ENCODE measurements at regions not wholly inside any gene's neighbourhood (a gene's known extent, or its start where the extent isn't known, plus 50 kb on each side); places are given as distances from the start of the nearest gene placed in this dataset.
"Not testable (repeated sequence)": the region's sequence is repeated elsewhere in the genome, so short reads cannot be mapped to it uniquely, and the experiment has no call there.

- Histone ChIP-seq H3K27me3 (peaks cover 17% of the 10 kb centered on the region), H3K4me3 (no peak overlapping the region), H3K27ac (no peak overlapping the region), H3K9me3 (no peaks in the 10 kb centered on the region), H3K4me1 (peaks cover 0 to 10% (median 2%) of the 10 kb centered on the region in 4 donors), H3K36me3 (no peaks in the 10 kb centered on the region)
- TF ChIP-seq, protein P1, sequence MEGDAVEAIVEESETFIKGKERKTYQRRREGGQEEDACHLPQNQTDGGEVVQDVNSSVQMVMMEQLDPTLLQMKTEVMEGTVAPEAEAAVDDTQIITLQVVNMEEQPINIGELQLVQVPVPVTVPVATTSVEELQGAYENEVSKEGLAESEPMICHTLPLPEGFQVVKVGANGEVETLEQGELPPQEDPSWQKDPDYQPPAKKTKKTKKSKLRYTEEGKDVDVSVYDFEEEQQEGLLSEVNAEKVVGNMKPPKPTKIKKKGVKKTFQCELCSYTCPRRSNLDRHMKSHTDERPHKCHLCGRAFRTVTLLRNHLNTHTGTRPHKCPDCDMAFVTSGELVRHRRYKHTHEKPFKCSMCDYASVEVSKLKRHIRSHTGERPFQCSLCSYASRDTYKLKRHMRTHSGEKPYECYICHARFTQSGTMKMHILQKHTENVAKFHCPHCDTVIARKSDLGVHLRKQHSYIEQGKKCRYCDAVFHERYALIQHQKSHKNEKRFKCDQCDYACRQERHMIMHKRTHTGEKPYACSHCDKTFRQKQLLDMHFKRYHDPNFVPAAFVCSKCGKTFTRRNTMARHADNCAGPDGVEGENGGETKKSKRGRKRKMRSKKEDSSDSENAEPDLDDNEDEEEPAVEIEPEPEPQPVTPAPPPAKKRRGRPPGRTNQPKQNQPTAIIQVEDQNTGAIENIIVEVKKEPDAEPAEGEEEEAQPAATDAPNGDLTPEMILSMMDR (IDR thresholded peaks at IDR 0.05), result no peak
- no peak for TF ChIP-seq POLR2A (IDR thresholded peaks at IDR 0.05)
- no peak for TF ChIP-seq POLR2AphosphoS5 (IDR thresholded peaks at IDR 0.05)
- TF ChIP-seq EP300 (IDR thresholded peaks at IDR 0.05; ENCODE audit: low read depth), result no peak
- intact Hi-C loops (cut with DNase I; ENCODE audit: low total_unique reads), result no loop called here
- 44 to 63% methylated on average over 3 of the region's 3 CpGs for WGBS, 2 donors (ENCODE audit: low coverage in 1 of 2)
- no peak for DNase-seq
- in situ Hi-C loops (cut with MboI; ENCODE audit: low pct_ligation_motif_present in 1 of 4, low pct_unique_long_range_greater_than_20kb in 1 of 4, low sequenced_read_pairs in 3 of 4), result loop anchor here in 1 of 4 donors (10.0 kb wide), 1 partner anchor 699 kb away; no protein-coding TSS in a partner anchor
Measured at GRCh38 chr10:26626066-26626465, 71.4 kb upstream of the PDSS1 start.

- DNase-seq, result no peak
- peaks cover 0 to 8% (median under 1%) of the 10 kb centered on the region in 4 donors for H3K4me1 ChIP-seq
- 33 to 34% methylated on average over 1 to 3 of the region's 3 CpGs for WGBS, 2 donors (ENCODE audit: low coverage in 1 of 2)
- H3K36me3 ChIP-seq, result no peaks in the 10 kb centered on the region
- in situ Hi-C loops (cut with MboI; ENCODE audit: low pct_ligation_motif_present in 1 of 4, low pct_unique_long_range_greater_than_20kb in 1 of 4, low sequenced_read_pairs in 3 of 4), result loop anchor here in 1 of 4 donors (10.0 kb wide), 1 partner anchor 697 kb away; no protein-coding TSS in a partner anchor
- peaks cover 17% of the 10 kb centered on the region for H3K27me3 ChIP-seq
- H3K27ac ChIP-seq, result no peak overlapping the region
- H3K9me3 ChIP-seq, result no peaks in the 10 kb centered on the region
- TF ChIP-seq EP300 (IDR thresholded peaks at IDR 0.05; ENCODE audit: low read depth), result no peak
- TF ChIP-seq, protein P1 (IDR thresholded peaks at IDR 0.05), result no peak
- TF ChIP-seq POLR2A (IDR thresholded peaks at IDR 0.05), result no peak
- no peak for TF ChIP-seq POLR2AphosphoS5 (IDR thresholded peaks at IDR 0.05)
- no peak overlapping the region for H3K4me3 ChIP-seq
- intact Hi-C loops (cut with DNase I; ENCODE audit: low total_unique reads), result no loop called here
Measured at GRCh38 chr10:26627324-26627723, 70.2 kb upstream of the PDSS1 start.

- in situ Hi-C loops (cut with MboI; ENCODE audit: low pct_ligation_motif_present in 1 of 4, low pct_unique_long_range_greater_than_20kb in 1 of 4, low sequenced_read_pairs in 3 of 4) (loop anchor here in 1 of 4 donors (10.0 kb wide), 1 partner anchor 696 kb away; no protein-coding TSS in a partner anchor), intact Hi-C loops (cut with DNase I; ENCODE audit: low total_unique reads) (no loop called here)
- no peak overlapping the region for H3K27ac ChIP-seq
- H3K4me1 ChIP-seq, result no peaks in the 10 kb centered on the region
- no peak overlapping the region for H3K4me3 ChIP-seq
- no peaks in the 10 kb centered on the region for H3K9me3 ChIP-seq
- H3K27me3 ChIP-seq, result peaks cover 11% of the 10 kb centered on the region
- no peaks in the 10 kb centered on the region for H3K36me3 ChIP-seq
- no peak for TF ChIP-seq POLR2AphosphoS5 (IDR thresholded peaks at IDR 0.05)
- TF ChIP-seq, protein P1 (IDR thresholded peaks at IDR 0.05), result no peak
- TF ChIP-seq EP300 (IDR thresholded peaks at IDR 0.05; ENCODE audit: low read depth), result no peak
- TF ChIP-seq POLR2A (IDR thresholded peaks at IDR 0.05), result no peak
- DNase-seq, result no peak
- 27 to 37% methylated on average over 2 of the region's 2 CpGs for WGBS, 2 donors (ENCODE audit: low coverage in 1 of 2)
Measured at GRCh38 chr10:26628395-26628794, 69.1 kb upstream of the PDSS1 start.

DNA sequence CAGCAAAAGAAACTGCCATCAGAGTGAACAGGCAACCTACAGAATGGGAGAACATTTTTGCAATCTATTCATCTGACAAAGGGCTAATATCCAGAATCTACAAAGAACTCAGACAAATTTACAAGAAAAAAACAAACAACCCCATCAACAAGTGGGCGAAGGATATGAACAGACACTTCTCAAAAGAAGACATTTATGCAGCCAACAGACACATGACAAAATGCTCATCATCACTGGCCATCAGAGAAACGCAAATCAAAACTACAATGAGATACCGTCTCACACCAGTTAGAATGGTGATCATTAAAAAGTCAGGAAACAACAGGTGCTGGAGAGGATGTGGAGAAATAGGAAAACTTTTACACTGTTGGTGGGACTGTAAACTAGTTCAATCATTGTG is 65.3 kb upstream of the PDSS1 start:
- intact Hi-C loops (cut with DNase I; ENCODE audit: low total_unique reads); H3K27ac ChIP-seq; H3K9me3 ChIP-seq; in situ Hi-C loops (cut with MboI; ENCODE audit: low pct_ligation_motif_present in 1 of 4, low pct_unique_long_range_greater_than_20kb in 1 of 4, low sequenced_read_pairs in 3 of 4); DNase-seq; H3K4me3 ChIP-seq; H3K4me1 ChIP-seq; H3K36me3 ChIP-seq; H3K27me3 ChIP-seq: not testable (repeated sequence)
- WGBS, 2 donors (ENCODE audit: low coverage in 1 of 2), result 80 to 98% methylated on average over 1 to 3 of the region's 3 CpGs

DNA sequence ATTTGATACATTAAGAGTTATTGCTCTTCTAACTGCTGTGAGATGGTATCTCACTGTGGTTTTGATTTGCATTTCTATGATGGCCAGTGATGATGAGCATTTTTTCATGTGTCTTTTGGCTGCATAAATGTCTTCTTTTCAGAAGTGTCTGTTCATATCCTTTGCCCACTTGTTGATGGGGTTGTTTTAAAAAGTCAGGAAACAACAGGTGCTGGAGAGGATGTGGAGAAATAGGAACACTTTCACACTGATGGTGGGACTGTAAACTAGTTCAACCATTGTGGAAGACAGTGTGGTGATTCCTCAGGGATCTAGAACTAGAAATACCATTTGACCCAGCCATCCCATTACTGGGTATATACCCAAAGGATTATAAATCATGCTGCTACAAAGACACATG is 63.4 kb upstream of the PDSS1 start:
- H3K27ac ChIP-seq; intact Hi-C loops (cut with DNase I; ENCODE audit: low total_unique reads); in situ Hi-C loops (cut with MboI; ENCODE audit: low pct_ligation_motif_present in 1 of 4, low pct_unique_long_range_greater_than_20kb in 1 of 4, low sequenced_read_pairs in 3 of 4); H3K4me3 ChIP-seq; H3K9me3 ChIP-seq; H3K4me1 ChIP-seq; DNase-seq; H3K27me3 ChIP-seq; H3K36me3 ChIP-seq: not testable (repeated sequence)

All from transverse colon (tissue), 4 donors.